ENCODE measurements at regions not wholly inside any gene's neighbourhood (a gene's known extent, or its start where the extent isn't known, plus 50 kb on each side); places are given as distances from the start of the nearest gene placed in this dataset.

DNA sequence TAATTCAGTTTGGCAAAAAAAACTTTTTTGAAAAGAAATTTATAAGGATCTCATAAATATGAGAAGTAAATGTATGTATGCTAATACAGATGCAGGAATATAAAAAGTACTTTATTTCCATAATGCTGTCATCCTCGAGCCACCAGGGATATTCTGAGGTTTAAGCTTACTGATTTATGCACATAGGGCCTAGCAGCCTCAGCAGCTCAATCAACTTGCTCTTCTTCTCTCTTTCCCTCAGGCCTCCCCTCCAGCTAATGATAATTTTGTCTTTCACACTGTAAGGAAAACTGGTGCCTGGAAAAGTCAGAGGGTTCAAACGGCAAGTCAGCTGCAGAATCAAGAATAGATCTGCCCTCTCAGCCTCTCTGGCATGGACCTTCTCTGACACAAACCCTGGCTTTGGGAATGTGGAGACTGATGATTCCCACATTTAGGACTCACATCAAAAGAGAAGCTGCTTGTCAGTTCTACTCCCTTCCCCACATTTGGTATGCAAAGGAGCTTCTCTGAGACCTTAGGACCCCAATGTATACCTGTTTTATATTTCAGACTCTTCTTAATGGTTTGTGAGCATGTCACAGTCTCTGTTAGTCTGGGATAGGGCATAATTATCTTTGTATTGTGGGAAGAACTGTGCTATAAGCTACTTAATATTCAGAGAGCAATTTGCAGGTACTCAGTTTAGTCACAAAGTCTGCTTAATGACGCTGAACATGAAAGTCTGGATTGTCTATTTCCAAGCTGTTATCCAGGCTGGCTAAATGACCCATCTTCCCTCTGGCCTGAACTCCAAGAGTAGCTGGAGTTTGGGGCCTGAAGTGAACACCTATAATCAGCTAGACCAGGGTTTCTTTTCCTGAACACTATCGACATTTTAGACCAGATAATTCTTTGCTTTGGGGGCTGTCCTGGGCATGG is 52.1 kb upstream of the DIPK1A start:
- no peak for DNase-seq (ENCODE audit: low read depth in 2 of 2)
- no peak overlapping the region for H3K4me3 ChIP-seq (replicated peaks in 1 of 2; ENCODE audit: low read depth in 2 of 2, low read length in 2 of 2)
- TF ChIP-seq, protein P1, sequence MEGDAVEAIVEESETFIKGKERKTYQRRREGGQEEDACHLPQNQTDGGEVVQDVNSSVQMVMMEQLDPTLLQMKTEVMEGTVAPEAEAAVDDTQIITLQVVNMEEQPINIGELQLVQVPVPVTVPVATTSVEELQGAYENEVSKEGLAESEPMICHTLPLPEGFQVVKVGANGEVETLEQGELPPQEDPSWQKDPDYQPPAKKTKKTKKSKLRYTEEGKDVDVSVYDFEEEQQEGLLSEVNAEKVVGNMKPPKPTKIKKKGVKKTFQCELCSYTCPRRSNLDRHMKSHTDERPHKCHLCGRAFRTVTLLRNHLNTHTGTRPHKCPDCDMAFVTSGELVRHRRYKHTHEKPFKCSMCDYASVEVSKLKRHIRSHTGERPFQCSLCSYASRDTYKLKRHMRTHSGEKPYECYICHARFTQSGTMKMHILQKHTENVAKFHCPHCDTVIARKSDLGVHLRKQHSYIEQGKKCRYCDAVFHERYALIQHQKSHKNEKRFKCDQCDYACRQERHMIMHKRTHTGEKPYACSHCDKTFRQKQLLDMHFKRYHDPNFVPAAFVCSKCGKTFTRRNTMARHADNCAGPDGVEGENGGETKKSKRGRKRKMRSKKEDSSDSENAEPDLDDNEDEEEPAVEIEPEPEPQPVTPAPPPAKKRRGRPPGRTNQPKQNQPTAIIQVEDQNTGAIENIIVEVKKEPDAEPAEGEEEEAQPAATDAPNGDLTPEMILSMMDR (IDR thresholded peaks at IDR 0.05; ENCODE audit: low read depth, low read length): no peak

DNA sequence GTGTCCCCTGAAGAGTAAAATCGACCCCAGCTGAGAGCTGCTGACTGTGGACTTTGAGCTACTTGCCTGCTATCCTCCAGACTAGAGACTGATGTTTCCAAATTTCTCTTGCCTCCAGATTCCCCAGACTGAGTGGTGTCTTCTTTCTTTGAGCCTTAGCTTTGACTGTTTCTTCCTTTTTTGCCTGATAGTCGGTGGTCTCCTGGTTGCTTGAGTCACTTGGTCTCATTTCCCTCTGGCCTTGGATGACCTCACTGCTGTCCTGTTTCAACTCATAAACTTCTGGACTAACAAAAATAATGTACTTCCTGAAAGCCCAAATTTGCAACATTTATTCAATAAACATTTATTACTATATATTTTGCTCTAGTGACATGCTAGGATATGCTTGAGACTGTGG is 52.9 kb upstream of the DIPK1A start:
- TF ChIP-seq, protein P1 (IDR thresholded peaks at IDR 0.05; ENCODE audit: low read depth, low read length): no peak
- H3K4me3 ChIP-seq (replicated peaks in 1 of 2; ENCODE audit: low read depth in 2 of 2, low read length in 2 of 2): no peak overlapping the region
- DNase-seq (ENCODE audit: low read depth in 2 of 2): no peak

DNA sequence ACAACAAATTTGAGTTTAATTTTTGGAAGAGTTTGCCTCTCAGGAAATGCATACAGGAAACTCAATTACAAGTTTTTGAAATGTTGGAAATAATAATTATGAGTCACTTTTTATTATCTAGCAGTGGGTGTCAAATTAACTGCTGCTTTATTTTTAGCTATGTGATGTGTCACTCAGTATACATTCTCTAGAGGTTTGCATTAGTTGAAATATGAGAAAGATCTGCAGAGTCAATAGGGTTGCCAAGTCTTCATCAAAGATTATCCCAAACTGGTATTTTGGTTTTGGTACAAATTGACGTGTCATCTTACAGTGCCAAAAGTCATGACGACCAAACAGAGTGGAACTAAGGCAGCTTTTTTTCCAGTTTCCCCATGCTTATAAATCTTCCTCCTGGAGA is 54.3 kb upstream of the DIPK1A start:
- TF ChIP-seq, protein P1 (IDR thresholded peaks at IDR 0.05; ENCODE audit: low read depth, low read length): no peak
- H3K4me3 ChIP-seq (replicated peaks in 1 of 2; ENCODE audit: low read depth in 2 of 2, low read length in 2 of 2): no peak overlapping the region
- peak; percentile 26 to 80 for DNase-seq (ENCODE audit: low read depth in 2 of 2)

DNA sequence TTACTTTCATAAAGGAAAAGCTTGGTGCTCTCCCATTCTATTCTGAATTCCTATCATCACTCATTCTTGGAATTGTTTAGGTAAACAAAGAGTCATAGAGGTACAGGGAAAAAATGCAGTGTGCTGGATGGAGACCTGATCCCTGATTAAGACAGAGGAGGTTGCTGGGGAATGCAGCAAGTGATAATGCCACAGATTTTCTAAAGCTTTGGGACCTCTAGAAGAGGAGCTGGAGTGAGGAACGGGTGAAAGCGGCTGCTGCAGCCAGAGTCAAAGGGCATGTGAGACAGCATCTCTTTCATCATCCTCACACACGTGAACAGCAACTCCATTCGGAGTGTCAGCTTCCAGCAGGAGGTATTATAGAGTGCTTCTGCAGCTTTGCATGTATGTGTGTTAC is 54.9 kb upstream of the DIPK1A start:
- TF ChIP-seq, protein P1 (IDR thresholded peaks at IDR 0.05; ENCODE audit: low read depth, low read length): no peak
- no peak overlapping the region for H3K4me3 ChIP-seq (replicated peaks in 1 of 2; ENCODE audit: low read depth in 2 of 2, low read length in 2 of 2)
- DNase-seq (ENCODE audit: low read depth in 2 of 2): peak; percentile 35 to 39

DNA sequence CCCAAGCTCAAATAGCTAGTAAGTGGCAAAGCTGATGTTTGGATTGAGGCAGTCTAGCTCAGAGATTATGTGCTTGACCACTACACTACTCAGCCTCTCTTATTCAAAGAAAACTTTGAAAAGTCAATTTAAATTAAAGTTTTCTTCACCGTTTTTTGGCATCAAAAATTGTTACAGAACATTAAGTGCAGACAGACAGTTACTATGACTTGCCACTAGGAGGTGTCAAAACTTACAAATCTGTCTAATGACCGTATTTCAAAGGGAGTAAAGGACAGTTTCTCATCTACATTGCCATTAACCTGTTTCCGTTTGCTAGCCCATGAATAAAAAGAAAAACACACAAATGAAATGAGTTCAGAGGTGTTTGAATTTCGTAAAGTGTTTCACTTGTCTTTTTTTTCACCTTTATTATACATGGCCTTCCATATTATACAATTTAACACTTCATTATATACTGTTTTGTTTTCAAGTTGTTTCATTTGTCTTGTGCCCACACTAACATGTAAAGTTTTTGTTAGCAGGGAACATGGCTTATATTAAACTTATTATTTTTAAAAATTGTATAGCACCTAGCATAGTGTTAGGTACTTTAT is 57.4 kb upstream of the MTF2 start:
- peak; percentile 71 to 73 for DNase-seq (ENCODE audit: low read depth in 2 of 2)
- H3K4me3 ChIP-seq (replicated peaks in 1 of 2; ENCODE audit: low read depth in 2 of 2, low read length in 2 of 2): no peak overlapping the region
- TF ChIP-seq, protein P1 (IDR thresholded peaks at IDR 0.05; ENCODE audit: low read depth, low read length): peak; percentile 69

DNA sequence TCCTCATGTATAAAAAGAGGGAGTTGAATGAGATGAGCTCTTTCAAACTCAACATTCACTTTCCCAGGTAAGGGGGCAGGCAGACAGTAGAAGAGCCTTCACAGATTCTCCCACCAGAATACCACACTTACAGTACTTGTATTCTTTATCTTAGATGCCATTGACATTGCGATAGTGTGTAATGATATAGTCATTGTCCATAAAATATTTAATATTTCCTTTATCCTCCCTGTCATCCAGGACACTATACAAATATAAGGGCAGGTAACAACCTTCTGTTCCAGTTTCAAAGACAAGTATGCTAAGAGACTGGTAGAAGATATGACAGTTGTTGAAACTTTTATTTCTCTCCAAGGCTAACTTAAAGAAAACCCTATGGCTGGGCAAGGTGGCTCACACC is 56.5 kb upstream of the MTF2 start:
- no peak overlapping the region for H3K4me3 ChIP-seq (replicated peaks in 1 of 2; ENCODE audit: low read depth in 2 of 2, low read length in 2 of 2)
- no peak for DNase-seq (ENCODE audit: low read depth in 2 of 2)
- TF ChIP-seq, protein P1 (IDR thresholded peaks at IDR 0.05; ENCODE audit: low read depth, low read length): no peak

All from cardiac fibroblast (primary cell).